ENCODE measurements at regions not wholly inside any gene's neighbourhood (a gene's known extent, or its start where the extent isn't known, plus 50 kb on each side); places are given as distances from the start of the nearest gene placed in this dataset.

DNA sequence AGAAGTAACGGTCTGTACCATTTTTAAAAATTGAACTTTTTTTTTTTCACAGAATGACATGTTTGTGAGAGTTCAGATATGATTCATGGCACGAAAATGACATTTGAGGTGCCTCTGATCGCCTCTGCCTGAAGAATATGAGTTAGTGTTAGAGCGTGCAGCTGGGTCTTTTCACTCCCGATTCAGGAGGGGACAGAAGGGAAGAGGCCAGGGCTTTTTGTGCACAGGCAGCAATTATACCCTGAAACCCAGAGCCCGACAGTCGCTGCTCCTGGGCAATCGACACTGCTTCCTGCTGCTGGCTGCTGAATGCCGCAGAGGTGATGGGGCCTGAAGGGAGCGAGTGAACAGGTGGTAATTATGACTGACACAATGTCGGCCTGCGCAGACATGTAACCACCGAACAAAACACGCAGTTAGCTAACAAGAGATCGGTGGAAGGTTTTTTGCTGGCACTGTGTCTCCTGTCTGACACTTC lies 652.0 kb upstream of the NOX3 start:
- DNase-seq, result no peak

DNA sequence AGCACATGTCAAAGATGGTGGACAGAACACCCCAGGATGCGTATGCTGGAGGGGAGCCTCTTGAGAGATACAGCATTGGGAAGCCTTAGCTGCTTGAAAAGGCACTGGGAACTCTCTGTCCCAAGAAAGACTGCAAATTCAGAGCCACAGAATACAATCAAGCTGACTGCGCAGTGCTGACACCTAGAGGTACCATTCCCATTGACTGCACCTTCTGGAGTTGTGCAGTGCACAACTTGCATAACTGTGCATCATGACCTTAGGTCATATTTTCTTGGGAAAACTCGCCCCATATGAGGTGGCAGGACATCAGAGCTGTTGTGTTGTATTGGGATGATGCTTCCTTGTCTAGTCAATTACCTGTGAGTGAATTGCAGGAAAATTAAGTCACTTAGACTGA lies 646.5 kb upstream of the NOX3 start:
- DNase-seq, result no peak

DNA sequence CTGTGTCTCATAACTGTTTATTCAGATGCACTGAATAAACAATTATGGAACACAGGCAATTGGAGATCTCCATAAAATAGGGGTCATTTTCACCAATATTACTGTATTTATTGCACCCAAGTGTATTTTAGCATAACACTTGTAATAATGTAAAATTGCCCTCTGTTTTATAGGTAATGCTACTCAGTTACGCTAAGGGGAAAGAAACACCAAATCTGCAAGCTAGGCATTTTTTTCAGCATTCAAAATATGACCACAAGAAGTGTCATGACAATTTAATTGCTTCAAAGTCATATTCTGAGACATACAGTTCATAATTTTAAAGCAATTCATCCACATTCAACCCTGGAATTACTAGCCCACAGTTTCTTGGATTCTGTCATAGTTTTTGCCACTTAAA lies 643.2 kb upstream of the NOX3 start:
- no peak for DNase-seq

DNA sequence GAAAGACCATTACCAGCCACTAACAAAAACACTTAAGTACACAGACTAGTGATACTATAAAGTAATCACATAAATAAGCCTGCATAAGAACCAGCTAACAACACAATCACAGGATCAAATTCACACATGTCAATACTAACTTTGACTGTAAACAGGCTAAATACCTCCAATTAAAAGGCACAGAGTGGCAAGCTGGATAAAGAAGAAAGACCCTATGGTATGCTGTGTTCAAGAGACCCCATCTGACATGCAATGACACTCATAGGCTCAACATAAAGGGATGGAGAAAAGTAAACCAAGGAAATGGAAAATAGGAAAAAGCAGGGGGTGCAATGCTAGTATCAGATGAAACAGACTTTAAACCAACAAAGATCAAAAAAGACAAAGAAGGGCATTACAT lies 631.8 kb upstream of the NOX3 start:
- no peak for DNase-seq

DNA sequence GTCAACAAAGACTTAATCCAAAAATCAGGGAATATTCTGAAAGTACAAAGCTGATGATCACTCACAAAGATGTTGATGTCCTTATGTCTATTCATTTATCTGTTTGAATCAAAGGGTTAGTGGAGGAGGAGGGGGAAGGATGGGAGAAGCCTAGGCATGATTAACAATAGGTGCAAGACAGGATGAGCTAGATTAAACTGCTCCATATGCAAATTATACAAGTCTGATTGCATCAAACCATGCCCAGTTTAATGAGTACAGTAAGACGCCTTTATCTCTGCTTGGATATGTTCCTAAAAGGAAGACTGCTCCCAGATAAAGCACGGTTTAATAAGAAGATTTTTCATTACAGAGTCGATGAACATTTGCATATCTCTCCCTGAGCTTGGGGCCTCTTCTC lies 626.4 kb upstream of the NOX3 start:
- no peak for DNase-seq

DNA sequence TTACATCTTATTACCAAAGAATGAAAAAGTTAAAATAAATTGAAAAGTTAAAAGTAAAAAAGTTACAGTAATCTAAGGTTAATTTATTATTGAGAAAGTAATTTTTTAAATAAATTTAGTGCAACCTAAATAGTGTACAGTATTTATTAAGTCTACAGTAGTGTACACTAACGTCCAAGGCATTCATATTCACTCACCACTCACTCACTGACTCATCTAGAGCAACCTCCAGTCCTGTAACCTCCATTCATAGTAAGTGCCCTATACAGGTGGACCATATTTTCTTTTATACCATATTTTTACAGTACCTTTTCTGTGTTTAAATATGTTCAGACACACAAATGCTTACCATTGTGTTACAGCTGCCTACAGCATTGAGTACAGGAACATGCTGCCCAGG lies 624.7 kb upstream of the NOX3 start:
- no peak for DNase-seq

DNA sequence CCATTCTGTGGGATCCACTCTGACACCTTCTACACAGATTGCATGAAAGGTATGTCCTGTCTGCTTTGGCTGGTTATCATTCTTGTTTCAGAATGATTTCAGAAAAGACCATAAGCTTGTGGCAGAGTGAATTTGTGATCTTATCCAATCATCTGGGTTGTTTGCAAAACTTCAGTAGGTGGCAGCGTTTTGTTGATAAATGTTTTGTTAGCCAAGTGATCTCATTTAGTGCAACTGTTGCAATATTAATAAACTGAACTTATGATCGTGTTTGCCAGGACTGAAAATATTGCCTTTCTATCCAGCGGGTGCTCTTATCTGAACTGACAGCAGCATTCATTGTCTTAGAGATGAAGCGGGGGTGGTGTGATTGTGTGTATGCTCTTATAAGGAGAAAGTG lies 613.2 kb upstream of the NOX3 start:
- no peak for DNase-seq

DNA sequence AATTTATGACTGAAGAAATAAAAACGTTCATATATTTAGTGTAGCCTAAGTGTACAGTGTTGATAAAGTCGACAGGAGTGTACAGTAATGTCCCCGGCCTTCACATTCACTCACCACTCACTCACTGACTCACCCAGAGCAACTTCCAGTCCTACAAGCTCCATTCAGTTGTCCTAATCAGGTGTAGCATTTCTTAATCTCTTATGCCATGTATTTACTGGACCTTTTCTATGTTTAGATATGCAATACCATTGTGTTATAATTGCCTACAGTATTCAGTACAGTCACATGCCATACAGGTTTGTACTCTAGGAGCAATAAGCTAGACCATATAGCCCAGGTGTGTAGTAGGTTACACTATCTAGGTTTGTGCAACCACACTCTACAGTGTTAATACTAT lies 610.2 kb upstream of the NOX3 start:
- DNase-seq, result no peak

DNA sequence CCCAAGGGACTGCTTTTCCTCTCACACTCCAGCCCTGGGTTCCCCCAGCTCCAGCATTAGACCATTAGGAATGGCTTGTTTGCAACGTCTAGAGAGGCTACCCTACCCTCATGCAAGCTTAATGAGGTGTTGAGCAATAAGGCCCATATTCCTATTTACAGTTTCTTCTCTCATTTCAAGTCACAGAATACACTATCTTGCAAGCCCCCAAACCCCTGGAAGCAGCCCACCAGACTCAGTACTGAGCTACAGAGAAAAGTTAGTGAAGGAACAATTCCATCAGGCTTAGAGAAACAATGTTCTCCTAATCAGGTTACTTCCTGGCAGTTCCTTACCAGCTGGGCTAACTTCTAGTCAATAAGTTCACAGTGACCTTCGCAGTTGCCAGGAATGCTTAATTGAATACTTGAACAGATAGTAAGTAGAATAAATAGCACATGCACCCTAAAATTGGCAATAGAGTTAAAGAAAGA lies 606.5 kb upstream of the NOX3 start:
- DNase-seq, result no peak

DNA sequence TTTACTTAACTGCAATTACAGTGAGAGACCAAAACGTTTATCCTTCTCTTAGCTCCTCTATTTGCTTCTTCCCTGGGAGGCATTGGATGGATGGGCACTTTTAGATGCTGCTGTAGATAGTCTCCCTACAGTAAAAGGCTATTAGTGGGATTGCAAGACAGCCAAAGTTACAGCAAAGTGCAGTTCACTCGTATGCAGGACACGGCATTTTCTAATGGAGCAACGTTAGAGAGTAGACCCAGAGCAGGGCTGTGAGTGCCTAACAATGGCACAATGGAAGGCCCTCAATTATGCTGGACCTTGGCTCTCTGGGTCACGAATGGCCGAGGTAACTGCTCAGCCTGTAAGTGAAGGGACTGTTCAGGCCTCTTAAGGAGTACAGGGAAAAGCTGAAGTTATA lies 605.8 kb upstream of the NOX3 start:
- no peak for DNase-seq

DNA sequence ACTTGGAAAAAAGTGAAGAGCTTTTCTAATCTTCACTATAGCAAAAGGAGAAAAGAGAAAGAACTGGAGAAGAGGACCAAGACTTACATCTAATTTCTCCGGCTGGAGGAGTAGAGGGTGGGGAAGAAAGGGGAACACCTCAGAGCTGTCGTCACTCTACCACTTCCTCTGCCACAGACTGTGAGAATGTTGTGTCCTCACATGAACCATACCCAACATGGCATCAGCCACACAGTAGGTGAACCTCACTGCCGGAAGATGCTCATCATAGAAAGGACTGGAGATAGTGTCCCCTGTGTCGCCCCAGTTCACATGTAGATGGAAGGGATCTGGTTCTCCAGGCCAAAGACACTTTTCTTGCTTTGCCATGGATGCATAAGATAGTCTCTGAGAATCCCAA lies 604.4 kb upstream of the NOX3 start:
- peak in 1 of 2 donors; percentile 4 for DNase-seq

DNA sequence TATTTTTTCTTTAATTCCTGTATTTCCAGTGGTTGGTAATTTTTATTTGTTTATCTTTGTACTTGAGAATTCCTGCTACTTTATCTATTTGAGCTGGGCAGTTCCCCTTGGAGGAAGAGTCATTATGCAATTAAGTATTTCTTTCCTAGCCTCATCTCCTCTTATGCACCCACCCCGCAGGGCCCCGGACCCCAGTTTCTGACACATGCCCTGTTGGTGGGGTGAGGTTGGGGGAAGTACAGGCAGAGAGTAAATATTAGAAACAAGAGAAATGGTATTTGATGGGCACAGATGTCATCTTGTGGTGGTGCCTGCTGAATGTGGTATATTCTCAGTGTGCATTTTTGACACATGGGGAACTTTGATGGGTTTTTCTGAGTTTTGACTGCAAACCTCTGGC lies 602.7 kb upstream of the NOX3 start:
- DNase-seq, result no peak

DNA sequence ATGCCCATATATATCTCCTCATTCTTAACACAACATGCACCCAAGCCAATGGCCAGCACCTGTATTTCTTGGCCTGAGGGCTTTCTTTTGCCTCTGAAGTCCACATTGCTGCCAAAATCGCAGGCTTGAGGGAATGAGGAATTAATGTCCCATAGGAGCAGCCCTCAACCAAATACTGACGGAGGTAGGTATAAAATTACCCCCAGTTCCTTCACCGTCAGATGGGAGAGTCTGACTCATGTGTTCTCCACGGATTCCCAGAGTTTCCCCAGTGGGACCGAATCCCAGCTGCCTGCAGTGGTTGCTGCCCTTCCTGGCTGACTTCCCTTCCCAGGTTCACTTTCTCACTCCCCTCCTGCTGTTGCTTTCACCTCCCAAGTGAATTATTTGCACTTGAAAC lies 602.2 kb upstream of the NOX3 start:
- no peak for DNase-seq

DNA sequence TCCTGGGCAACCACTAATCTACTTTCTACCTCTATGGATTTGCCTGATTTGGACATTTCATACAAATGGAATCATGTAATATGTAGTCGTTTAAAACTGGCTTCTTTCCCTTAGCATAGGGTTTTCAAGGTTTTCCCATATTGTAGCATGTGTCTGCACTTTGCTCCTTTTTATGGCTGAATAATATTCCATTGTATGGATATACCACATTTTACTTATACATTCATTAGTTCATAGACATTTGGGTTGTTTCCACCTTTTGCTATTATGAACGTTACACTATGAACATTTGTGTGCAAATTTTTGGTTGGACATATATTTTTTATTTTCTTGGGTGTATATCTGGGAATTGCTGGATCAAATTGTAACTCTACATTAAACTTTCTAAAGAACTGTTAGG lies 600.4 kb upstream of the NOX3 start:
- DNase-seq, result no peak

DNA sequence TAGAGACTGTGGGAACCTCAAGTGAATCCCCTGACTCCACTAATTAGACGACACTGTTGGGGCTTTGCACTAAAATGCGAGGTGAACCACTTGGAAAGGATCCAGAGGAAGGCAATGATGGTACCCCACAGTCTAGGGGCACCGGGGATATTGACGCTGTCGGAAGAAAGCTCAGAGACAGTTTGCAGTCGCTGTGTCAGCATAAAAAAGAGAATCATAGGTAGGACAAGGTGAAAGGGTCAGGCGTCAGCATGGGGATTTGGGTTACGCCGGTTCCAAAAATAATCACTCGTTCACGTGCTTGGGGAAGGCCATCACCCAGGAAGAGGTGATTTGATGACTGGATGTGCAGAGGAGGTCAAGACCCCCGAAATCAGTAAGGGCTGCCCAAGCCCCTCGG lies 598.0 kb upstream of the NOX3 start:
- DNase-seq, result no peak

DNA sequence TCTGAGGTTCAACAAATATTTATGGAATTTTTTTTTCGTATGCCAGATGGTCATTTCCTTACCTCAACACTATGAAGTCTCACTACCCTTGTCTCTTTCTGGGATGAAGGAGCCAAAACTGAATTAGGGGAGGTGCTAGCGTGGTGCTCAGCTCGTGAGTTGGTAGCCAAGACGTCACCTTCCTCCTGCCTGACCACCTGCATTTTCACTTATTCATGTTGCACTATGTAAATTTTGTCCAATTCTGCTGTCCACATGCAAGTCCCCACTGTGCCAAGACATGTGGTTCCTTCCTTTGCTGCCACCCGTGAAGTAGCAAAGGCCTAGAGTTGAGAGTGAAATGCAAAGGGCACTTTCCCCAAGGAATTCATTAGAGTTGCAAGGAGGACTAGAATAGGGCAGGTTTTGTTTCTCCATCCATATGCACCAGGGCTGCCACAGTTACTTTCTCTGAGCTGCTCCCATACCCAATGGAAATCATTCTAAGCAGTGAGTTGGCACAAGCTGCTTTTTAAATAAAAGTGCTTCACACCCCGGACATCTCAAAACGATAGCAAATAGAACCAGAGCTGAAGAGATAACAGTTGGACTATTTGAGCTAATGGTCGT lies 591.3 kb upstream of the NOX3 start:
- no peak for DNase-seq

DNA sequence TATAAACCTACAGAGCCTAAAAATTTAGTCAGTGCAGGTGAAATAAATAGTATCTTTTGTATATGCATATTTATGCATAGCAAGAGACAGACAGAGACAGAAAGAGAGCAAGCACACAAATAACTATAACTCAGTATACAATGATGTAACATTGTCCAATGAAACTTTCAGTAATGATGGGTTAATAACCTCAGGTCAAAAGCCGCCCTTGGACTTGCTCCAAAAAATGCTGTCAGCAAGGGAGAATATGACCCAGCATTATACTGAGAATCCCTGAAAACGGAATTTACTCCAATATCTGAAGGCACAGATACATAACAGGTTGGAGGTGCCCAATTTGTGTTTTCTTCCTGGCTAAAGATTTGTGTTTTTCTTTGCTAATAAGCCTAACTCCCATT lies 590.6 kb upstream of the NOX3 start:
- DNase-seq, result no peak

DNA sequence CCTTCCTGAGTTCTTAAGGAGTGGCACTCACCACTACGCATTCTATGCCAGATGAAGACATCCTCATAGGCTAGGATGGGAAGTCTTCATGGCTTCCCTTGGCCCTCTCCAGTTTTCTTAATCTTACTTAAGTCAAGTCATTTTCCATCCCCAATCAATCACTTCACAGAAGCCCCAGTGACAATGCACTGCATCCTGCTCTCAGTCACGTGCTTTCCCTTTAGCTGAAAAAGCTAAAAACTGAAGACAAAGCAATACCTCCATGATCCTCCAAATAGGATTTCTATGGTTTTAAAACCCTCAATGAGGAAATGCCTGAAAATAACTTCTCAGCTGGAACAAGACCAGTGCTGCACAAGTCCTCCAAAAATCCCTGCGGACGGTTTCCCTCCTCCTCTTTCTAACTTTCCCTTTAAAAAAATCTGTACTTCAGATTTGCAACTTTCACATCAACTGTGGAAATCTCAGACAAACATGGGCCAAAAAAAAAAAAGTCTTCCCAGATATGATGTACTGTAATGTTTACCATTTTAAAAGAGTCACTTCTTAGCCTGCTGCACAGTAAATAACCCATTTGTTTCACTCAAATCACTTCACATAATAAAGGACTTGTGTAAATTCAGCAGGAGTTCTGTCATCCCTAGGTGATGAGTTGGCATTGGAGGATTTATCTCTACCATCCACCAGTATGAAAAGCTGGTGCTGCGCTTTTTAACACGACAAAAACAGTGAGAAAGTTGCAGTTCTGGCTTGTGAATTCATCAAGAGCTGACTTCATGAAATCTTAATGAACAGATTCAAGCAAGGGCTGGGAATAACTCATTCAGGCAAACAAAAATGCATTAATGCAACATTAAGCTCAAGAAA lies 590.0 kb upstream of the NOX3 start:
- DNase-seq, result no peak

DNA sequence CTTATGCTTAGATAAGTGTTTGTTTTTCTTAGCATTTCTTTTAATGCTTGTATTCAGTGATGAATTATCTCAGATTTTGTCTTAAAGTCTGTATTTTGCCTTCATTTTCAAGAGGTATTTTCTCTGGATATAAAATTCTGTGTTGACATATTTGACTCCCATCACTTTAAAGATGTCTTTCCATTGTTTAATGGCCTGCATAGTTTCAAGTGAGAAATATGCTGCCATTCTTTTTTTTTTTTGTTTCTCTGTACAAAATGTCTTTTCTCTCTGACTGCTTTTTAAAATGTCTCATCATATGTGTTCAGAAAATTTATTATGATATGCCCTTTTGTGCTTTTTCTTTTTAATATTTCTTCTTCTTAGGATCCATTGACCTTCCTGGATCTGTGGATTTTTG lies 578.0 kb upstream of the NOX3 start:
- no peak for DNase-seq

DNA sequence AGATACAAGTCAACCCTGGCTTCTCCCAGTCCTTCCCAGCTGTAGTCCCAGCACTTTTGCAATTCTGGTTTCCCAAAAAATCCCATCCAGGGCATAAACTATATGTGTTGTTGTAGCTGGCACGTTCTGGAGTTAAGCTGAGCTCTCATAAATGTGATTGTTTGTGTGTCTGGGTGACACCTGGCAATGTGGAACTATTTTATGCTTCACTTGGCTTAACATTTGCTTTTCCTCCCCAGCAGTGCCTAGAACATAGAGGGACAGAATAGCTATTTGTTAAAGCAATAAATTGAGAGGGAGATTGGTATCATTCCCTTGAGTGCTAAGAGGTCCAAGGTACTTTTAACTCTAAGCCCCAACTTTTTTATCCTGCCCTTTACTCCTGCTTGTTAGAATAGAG lies 575.9 kb upstream of the NOX3 start:
- DNase-seq, result no peak

DNA sequence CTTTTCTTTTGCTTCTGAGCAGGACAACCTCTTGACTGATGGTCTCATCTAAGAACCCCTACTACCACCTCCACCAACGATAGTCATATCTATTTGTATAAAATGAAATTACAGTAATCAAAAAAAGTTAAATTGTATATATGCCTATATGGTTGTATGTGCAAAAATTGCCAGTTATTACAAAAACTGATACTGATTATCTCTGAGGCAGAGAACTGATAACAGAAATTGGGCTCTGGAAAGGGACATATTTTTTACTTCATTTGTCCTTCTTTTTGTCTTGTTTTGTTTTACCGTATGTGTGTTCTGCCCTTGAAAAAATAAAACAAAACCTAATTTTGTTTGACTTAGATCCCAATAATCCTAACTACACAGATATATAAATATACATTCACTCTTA lies 574.4 kb upstream of the NOX3 start:
- DNase-seq, result no peak

DNA sequence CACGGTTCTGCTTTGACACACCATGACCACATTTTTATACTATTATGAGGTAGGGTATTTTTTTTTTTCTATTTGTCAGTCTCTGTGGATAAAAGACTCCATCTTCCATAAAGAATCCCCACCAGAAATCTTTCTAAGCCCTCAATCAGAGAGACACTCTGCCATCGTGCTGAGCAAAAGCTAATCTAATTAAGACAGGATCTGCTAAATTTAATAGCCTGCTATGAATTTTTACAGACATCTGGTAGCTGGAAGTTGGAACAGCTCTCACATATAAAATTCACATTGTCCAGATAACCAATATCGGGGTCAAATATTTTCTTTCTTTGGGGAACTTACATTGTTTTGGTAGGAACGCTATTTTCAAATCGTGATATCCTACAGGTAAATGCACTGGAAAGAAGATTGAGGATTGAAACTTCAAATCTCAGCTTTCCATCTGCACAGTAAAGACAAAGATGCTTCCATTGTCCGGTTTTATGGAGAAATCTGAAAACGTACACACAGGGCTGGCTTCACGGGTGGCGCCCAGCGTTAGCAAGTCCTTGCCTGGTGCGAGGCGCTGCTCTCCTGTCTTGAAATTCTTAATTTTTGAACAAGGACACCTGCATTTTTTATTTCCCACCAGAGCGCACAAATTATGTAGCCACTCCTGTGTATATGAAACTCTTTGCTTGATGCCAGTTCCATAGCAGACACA lies 573.8 kb upstream of the NOX3 start:
- no peak for DNase-seq

DNA sequence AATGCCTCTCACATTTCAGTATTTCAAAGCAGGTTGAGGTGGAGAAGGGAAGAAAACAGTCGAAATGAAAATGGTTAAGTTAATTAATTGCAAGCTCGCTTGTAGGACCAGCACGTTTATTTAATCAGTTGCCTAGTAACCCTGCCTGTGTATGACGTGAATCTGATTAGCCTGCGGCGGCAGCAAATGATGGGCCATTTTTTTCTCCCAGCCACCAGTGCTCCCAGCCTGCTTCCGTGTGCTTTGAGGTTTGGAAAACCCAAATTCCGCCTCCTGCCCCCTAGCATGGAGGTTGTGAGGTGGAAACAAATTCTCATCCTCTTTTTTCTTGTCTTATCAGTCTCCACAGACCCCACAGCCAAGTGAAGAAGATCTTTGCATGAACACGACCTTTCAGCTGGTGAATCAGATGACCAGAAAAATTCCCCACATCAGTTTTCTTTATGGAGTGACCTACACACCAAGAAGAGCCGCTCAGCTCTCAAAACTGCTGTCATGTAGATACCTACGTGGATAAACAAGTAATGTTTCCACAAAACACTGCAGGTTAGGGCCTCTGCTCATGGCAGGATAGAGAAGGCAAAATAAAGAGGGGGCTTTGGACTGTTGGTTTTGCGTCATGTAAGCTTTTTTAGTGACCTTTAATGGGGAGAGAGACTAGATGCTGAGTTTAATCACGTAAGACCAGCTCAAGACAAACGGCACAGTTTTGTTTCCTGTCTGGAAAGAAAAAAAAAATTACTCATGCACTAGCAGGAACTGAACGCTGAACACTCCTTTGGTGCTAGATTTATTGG lies 572.9 kb upstream of the NOX3 start:
- peak in 1 of 2 donors; percentile 4 for DNase-seq

Measured in stimulated activated CD4-positive, alpha-beta T cell treated with anti-CD3 and anti-CD28 coated beads, Interleukin-2, amount 100 ng/mL, for 48 hours (primary cell).